Prostate gland (tissue), 2 donors: ENCODE measurements at regions not wholly inside any gene's neighbourhood (a gene's known extent, or its start where the extent isn't known, plus 50 kb on each side); places are given as distances from the start of the nearest gene placed in this dataset.
"Not testable (repeated sequence)": the region's sequence is repeated elsewhere in the genome, so short reads cannot be mapped to it uniquely, and the experiment has no call there.

Experiments used
- POLR2A ChIP-seq: fragments of 450-650 bp; IDR thresholded peaks from one replicate; pipeline ENCODE4 v1.6.1; 2016; ENCODE audit warnings: antibody characterized with exemption, mild to moderate bottlenecking
- POLR2AphosphoS5 ChIP-seq: sonication (generic); formaldehyde crosslinking; IDR thresholded peaks from one replicate; pipeline ENCODE4 v1.6.1; 2017; ENCODE audit warnings: antibody characterized with exemption
- TF ChIP-seq, protein P1 (sequence below), 4 experiments: fragments of 200-600 bp in 2 of 4; fragments of 450-650 bp in 2 of 4; sonication (generic) in 2 of 4; IDR thresholded peaks; 1 replicate in 3 of 4; 2 replicates in 1 of 4; pipeline ENCODE4 v1.5.1; 2016 to 2019; ENCODE audit warnings: antibody characterized with exemption in 4 of 4, mild to moderate bottlenecking in 2 of 4, moderate library complexity in 2 of 4

DNA sequence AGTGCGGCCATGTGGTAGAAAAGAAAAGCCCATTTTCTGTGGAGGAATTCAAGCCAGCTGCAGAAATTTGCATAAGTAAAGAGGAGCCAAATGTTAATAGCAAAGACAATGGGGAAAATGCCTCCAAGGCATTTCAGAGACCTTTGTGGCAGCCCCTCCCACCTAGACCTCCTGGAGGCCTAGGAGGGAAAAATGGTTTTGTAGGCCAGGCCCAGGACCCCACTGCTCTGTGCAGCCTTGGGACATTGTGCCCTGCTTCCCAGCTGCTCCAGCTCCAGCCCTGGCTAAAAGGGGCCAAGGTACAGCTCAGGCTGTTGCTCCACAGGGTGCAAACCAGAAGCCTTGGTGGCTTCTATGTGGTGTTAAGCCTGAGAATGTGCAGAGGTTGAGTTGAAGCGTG is 75.6 kb upstream of the MKI67 start:
- TF ChIP-seq, protein P1, sequence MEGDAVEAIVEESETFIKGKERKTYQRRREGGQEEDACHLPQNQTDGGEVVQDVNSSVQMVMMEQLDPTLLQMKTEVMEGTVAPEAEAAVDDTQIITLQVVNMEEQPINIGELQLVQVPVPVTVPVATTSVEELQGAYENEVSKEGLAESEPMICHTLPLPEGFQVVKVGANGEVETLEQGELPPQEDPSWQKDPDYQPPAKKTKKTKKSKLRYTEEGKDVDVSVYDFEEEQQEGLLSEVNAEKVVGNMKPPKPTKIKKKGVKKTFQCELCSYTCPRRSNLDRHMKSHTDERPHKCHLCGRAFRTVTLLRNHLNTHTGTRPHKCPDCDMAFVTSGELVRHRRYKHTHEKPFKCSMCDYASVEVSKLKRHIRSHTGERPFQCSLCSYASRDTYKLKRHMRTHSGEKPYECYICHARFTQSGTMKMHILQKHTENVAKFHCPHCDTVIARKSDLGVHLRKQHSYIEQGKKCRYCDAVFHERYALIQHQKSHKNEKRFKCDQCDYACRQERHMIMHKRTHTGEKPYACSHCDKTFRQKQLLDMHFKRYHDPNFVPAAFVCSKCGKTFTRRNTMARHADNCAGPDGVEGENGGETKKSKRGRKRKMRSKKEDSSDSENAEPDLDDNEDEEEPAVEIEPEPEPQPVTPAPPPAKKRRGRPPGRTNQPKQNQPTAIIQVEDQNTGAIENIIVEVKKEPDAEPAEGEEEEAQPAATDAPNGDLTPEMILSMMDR (IDR thresholded peaks at IDR 0.05): not testable (repeated sequence)
- not testable (repeated sequence) for TF ChIP-seq POLR2A, POLR2AphosphoS5
